ENCODE measurements at regions not wholly inside any gene's neighbourhood (a gene's known extent, or its start where the extent isn't known, plus 50 kb on each side); places are given as distances from the start of the nearest gene placed in this dataset.
"Not testable (repeated sequence)": the region's sequence is repeated elsewhere in the genome, so short reads cannot be mapped to it uniquely, and the experiment has no call there.

- no peak for DNase-seq
Observed at GRCh38 chr2:16745466-16745865, 79.8 kb upstream of the CYRIA start.

GRCh38 chr2:16744521-16744920 is 78.9 kb upstream of the CYRIA start:
- DNase-seq, result no peak

- no peak for DNase-seq
Observed at GRCh38 chr2:16742026-16742425, 76.4 kb upstream of the CYRIA start.

GRCh38 chr2:16741498-16741897 is 75.9 kb upstream of the CYRIA start:
- DNase-seq, result no peak

GRCh38 chr2:16739778-16740581 is 74.3 kb upstream of the CYRIA start:
- no peak for DNase-seq

GRCh38 chr2:16738361-16739225 is 73.0 kb upstream of the CYRIA start:
- DNase-seq, result no peak

- DNase-seq, result no peak
Observed at GRCh38 chr2:16737812-16738211, 72.2 kb upstream of the CYRIA start.

- DNase-seq, result no peak
Observed at GRCh38 chr2:16736633-16737032, 71.0 kb upstream of the CYRIA start.

GRCh38 chr2:16729335-16729734 is 63.7 kb upstream of the CYRIA start:
- DNase-seq, result no peak

- DNase-seq, result no peak
Observed at GRCh38 chr2:16728351-16729136, 62.9 kb upstream of the CYRIA start.

- DNase-seq, result not testable (repeated sequence)
Observed at GRCh38 chr2:16727849-16728248, 62.2 kb upstream of the CYRIA start.

GRCh38 chr2:16727256-16727655 is 61.6 kb upstream of the CYRIA start:
- no peak for DNase-seq

GRCh38 chr2:16726577-16726976 is 60.9 kb upstream of the CYRIA start:
- DNase-seq, result no peak

GRCh38 chr2:16726147-16726546 is 60.5 kb upstream of the CYRIA start:
- no peak for DNase-seq

GRCh38 chr2:16725549-16725948 is 59.9 kb upstream of the CYRIA start:
- DNase-seq, result no peak

- no peak for DNase-seq
Observed at GRCh38 chr2:16722677-16723076, 57.0 kb upstream of the CYRIA start.

- DNase-seq, result no peak
Observed at GRCh38 chr2:16722126-16722525, 56.5 kb upstream of the CYRIA start.

GRCh38 chr2:16721529-16721928 is 55.9 kb upstream of the CYRIA start:
- not testable (repeated sequence) for DNase-seq

GRCh38 chr2:16720737-16721136 is 55.1 kb upstream of the CYRIA start:
- DNase-seq, result not testable (repeated sequence)

- DNase-seq, result no peak
Observed at GRCh38 chr2:16719485-16719808, 53.8 kb upstream of the CYRIA start.

GRCh38 chr2:16718576-16719484 is 53.2 kb upstream of the CYRIA start:
- no peak for DNase-seq

GRCh38 chr2:16717477-16717876 is 51.8 kb upstream of the CYRIA start:
- DNase-seq, result no peak

Measured in stimulated activated CD4-positive, alpha-beta T cell treated with anti-CD3 and anti-CD28 coated beads, Interleukin-4, amount 100 ng/mL, for 1 hour (primary cell).